ENCODE measurements at regions not wholly inside any gene's neighbourhood (a gene's known extent, or its start where the extent isn't known, plus 50 kb on each side); places are given as distances from the start of the nearest gene placed in this dataset.
"Not testable (repeated sequence)": the region's sequence is repeated elsewhere in the genome, so short reads cannot be mapped to it uniquely, and the experiment has no call there.

GRCh38 chr2:89950807-89951206, 1259.3 kb downstream of the RPIA start:
- not testable (repeated sequence) for TF ChIP-seq CREB5 (CRISPR knock-in tag; IDR thresholded peaks at IDR 0.05; ENCODE audit: low read depth); BACH2 (CRISPR knock-in tag; IDR thresholded peaks at IDR 0.05; ENCODE audit: borderline replicate concordance); CSDC2 (CRISPR knock-in tag; IDR thresholded peaks at IDR 0.05); PPARA (CRISPR knock-in tag; IDR thresholded peaks at IDR 0.05; ENCODE audit: borderline replicate concordance); POU6F1 (CRISPR knock-in tag; IDR thresholded peaks at IDR 0.05; ENCODE audit: borderline replicate concordance, low read depth); ARNTL (CRISPR knock-in tag; IDR thresholded peaks at IDR 0.05; ENCODE audit: borderline replicate concordance, low read depth); ZFP30 (CRISPR knock-in tag; IDR thresholded peaks at IDR 0.05); ZFP3 (CRISPR knock-in tag; IDR thresholded peaks at IDR 0.05); PATZ1 (CRISPR knock-in tag; IDR thresholded peaks at IDR 0.05; ENCODE audit: borderline replicate concordance); TOX (CRISPR knock-in tag; IDR thresholded peaks at IDR 0.05; ENCODE audit: borderline replicate concordance); RARB (CRISPR knock-in tag; IDR thresholded peaks at IDR 0.05)
